Immature natural killer cell (primary cell): ENCODE measurements at regions not wholly inside any gene's neighbourhood (a gene's known extent, or its start where the extent isn't known, plus 50 kb on each side); places are given as distances from the start of the nearest gene placed in this dataset.
A peak's percentile ranks its signal among the peaks of the same experiment; 100 is the strongest.
"Not testable (repeated sequence)": the region's sequence is repeated elsewhere in the genome, so short reads cannot be mapped to it uniquely, and the experiment has no call there.

Experiments used
- DNase-seq, 3 donors: peaks; one replicate each; pipeline ENCODE4 v3.0.0; 2022; ENCODE audit warnings: mixed read lengths in 1 of 3
- H3K27ac Mint-ChIP-seq, 6 donors: one replicate each; pipeline ENCODE4 v1.8.0; 2020; ENCODE audit warnings: mixed read lengths in 6 of 6, mild to moderate bottlenecking in 5 of 6, inconsistent platforms in 4 of 6, moderate library complexity in 3 of 6
- H3K27me3 Mint-ChIP-seq, 3 donors: one replicate each; pipeline ENCODE4 v1.8.0; 2020 to 2021; ENCODE audit warnings: low read depth in 3 of 3, mild to moderate bottlenecking in 3 of 3, mixed read lengths in 3 of 3, moderate library complexity in 3 of 3, inconsistent platforms in 1 of 3
- H3K36me3 Mint-ChIP-seq, 3 donors: one replicate each; pipeline ENCODE4 v1.8.0; 2020; ENCODE audit warnings: mixed read lengths in 3 of 3, inconsistent platforms in 2 of 3, mild to moderate bottlenecking in 2 of 3
- H3K4me1 Mint-ChIP-seq, 2 donors: one replicate each; pipeline ENCODE4 v1.8.0; 2020; ENCODE audit warnings: inconsistent platforms in 2 of 2, mild to moderate bottlenecking in 2 of 2, mixed read lengths in 2 of 2, moderate library complexity in 1 of 2
- H3K4me3 Mint-ChIP-seq, 5 donors: one replicate each; pipeline ENCODE4 v1.8.0; 2020; ENCODE audit warnings: mild to moderate bottlenecking in 5 of 5, mixed read lengths in 5 of 5, inconsistent platforms in 3 of 5, moderate library complexity in 3 of 5
- H3K9me3 Mint-ChIP-seq, 6 donors: one replicate each; pipeline ENCODE4 v1.8.0; 2020; ENCODE audit warnings: mild to moderate bottlenecking in 6 of 6, mixed read lengths in 6 of 6, inconsistent platforms in 4 of 6, moderate library complexity in 3 of 6

GRCh38 chr6:119758385-119758784, 408.8 kb upstream of the MAN1A1 start:
- Mint-ChIP-seq H3K4me1 (no peaks in the 10 kb centered on the region), H3K4me3 (no peak overlapping the region), H3K27me3 (peaks cover 0 to 7% (median 0%) of the 10 kb centered on the region in 3 donors), H3K9me3 (no peaks in the 10 kb centered on the region), H3K36me3 (no peaks in the 10 kb centered on the region), H3K27ac (no peak overlapping the region)
- no peak for DNase-seq

GRCh38 chr6:119757467-119757866, 407.9 kb upstream of the MAN1A1 start:
- peaks cover 0 to 9% (median 0%) of the 10 kb centered on the region in 3 donors for H3K27me3 Mint-ChIP-seq
- no peak for DNase-seq
- no peaks in the 10 kb centered on the region for H3K4me1 Mint-ChIP-seq
- no peak overlapping the region for H3K4me3 Mint-ChIP-seq
- H3K9me3 Mint-ChIP-seq = no peaks in the 10 kb centered on the region
- no peaks in the 10 kb centered on the region for H3K36me3 Mint-ChIP-seq
- H3K27ac Mint-ChIP-seq = no peak overlapping the region

GRCh38 chr6:119749335-119749734, 399.8 kb upstream of the MAN1A1 start:
- H3K36me3 Mint-ChIP-seq = no peaks in the 10 kb centered on the region
- H3K27me3 Mint-ChIP-seq = peaks cover 4 to 8% (median 4%) of the 10 kb centered on the region in 3 donors
- H3K27ac Mint-ChIP-seq = no peak overlapping the region
- H3K9me3 Mint-ChIP-seq = peaks cover 0 to 3% (median 0%) of the 10 kb centered on the region in 6 donors
- H3K4me3 Mint-ChIP-seq = no peak overlapping the region
- DNase-seq = no peak
- H3K4me1 Mint-ChIP-seq = no peaks in the 10 kb centered on the region

- H3K27me3 Mint-ChIP-seq, H3K27ac Mint-ChIP-seq, H3K4me1 Mint-ChIP-seq, H3K9me3 Mint-ChIP-seq, H3K36me3 Mint-ChIP-seq, DNase-seq, H3K4me3 Mint-ChIP-seq: not testable (repeated sequence)
Measured at GRCh38 chr6:119748535-119748934, 399.0 kb upstream of the MAN1A1 start.

- no peak overlapping the region for H3K27ac Mint-ChIP-seq
- peak; percentile 26 to 37 (median 28) for DNase-seq
- peaks cover 5 to 11% of the 10 kb centered on the region in 2 donors for H3K4me1 Mint-ChIP-seq
- H3K27me3 Mint-ChIP-seq = no peaks in the 10 kb centered on the region
- H3K4me3 Mint-ChIP-seq = no peak overlapping the region
- H3K9me3 Mint-ChIP-seq = no peaks in the 10 kb centered on the region
- no peaks in the 10 kb centered on the region for H3K36me3 Mint-ChIP-seq
Measured at GRCh38 chr6:119742188-119742803, 392.7 kb upstream of the MAN1A1 start.

- H3K4me1 Mint-ChIP-seq = peaks cover 5 to 11% of the 10 kb centered on the region in 2 donors
- H3K36me3 Mint-ChIP-seq = no peaks in the 10 kb centered on the region
- no peaks in the 10 kb centered on the region for H3K9me3 Mint-ChIP-seq
- no peak overlapping the region for H3K27ac Mint-ChIP-seq
- peaks cover 1 to 6% (median 4%) of the 10 kb centered on the region in 3 donors for H3K27me3 Mint-ChIP-seq
- H3K4me3 Mint-ChIP-seq = no peak overlapping the region
- DNase-seq = no peak
Measured at GRCh38 chr6:119739769-119740168, 390.2 kb upstream of the MAN1A1 start.

GRCh38 chr6:119738425-119738824, 388.9 kb upstream of the MAN1A1 start:
- H3K4me1 Mint-ChIP-seq = peaks cover 5 to 11% of the 10 kb centered on the region in 2 donors
- H3K4me3 Mint-ChIP-seq = no peak overlapping the region

GRCh38 chr6:119736296-119737021, 386.9 kb upstream of the MAN1A1 start:
- Mint-ChIP-seq H3K4me1 (peaks cover 2 to 5% of the 10 kb centered on the region in 2 donors), H3K9me3 (no peaks in the 10 kb centered on the region), H3K36me3 (no peaks in the 10 kb centered on the region), H3K27me3 (peaks cover 4 to 8% (median 4%) of the 10 kb centered on the region in 3 donors), H3K4me3 (no peak overlapping the region), H3K27ac (no peak overlapping the region)
- no peak for DNase-seq

More at GRCh38 chr6:119738425-119738824, 388.9 kb upstream of the MAN1A1 start:
- H3K27ac Mint-ChIP-seq = no peak overlapping the region
- no peak for DNase-seq
- no peaks in the 10 kb centered on the region for H3K36me3 Mint-ChIP-seq
- H3K9me3 Mint-ChIP-seq = no peaks in the 10 kb centered on the region
- peaks cover 1 to 8% (median 4%) of the 10 kb centered on the region in 3 donors for H3K27me3 Mint-ChIP-seq

GRCh38 chr6:119735530-119735929, 386.0 kb upstream of the MAN1A1 start:
- no peaks in the 10 kb centered on the region for H3K9me3 Mint-ChIP-seq
- no peak overlapping the region for H3K27ac Mint-ChIP-seq
- DNase-seq = no peak
- H3K36me3 Mint-ChIP-seq = no peaks in the 10 kb centered on the region
- H3K4me1 Mint-ChIP-seq = peaks cover 2 to 5% of the 10 kb centered on the region in 2 donors
- H3K27me3 Mint-ChIP-seq = peaks cover 4 to 8% (median 4%) of the 10 kb centered on the region in 3 donors
- no peak overlapping the region for H3K4me3 Mint-ChIP-seq

- no peak overlapping the region for H3K4me3 Mint-ChIP-seq
- H3K27ac Mint-ChIP-seq = no peak overlapping the region
- no peak for DNase-seq
- H3K4me1 Mint-ChIP-seq = peaks cover 2 to 5% of the 10 kb centered on the region in 2 donors
- H3K36me3 Mint-ChIP-seq = no peaks in the 10 kb centered on the region
- H3K27me3 Mint-ChIP-seq = peaks cover 4 to 8% (median 4%) of the 10 kb centered on the region in 3 donors
- H3K9me3 Mint-ChIP-seq = no peaks in the 10 kb centered on the region
Measured at GRCh38 chr6:119734227-119734626, 384.7 kb upstream of the MAN1A1 start.

GRCh38 chr6:119728935-119729334, 379.4 kb upstream of the MAN1A1 start:
- no peak for DNase-seq
- H3K9me3 Mint-ChIP-seq = no peaks in the 10 kb centered on the region
- H3K36me3 Mint-ChIP-seq = no peaks in the 10 kb centered on the region
- peaks cover 0 to 5% (median under 1%) of the 10 kb centered on the region in 3 donors for H3K27me3 Mint-ChIP-seq
- H3K4me1 Mint-ChIP-seq = no peaks in the 10 kb centered on the region
- no peak overlapping the region for H3K27ac Mint-ChIP-seq
- H3K4me3 Mint-ChIP-seq = no peak overlapping the region

- H3K27me3 Mint-ChIP-seq = peaks cover 0 to 4% (median 0%) of the 10 kb centered on the region in 3 donors
- H3K27ac Mint-ChIP-seq = peak overlapping the region in 1 of 6 donors; percentile 4
- no peaks in the 10 kb centered on the region for H3K36me3 Mint-ChIP-seq
- DNase-seq = no peak
- no peaks in the 10 kb centered on the region for H3K9me3 Mint-ChIP-seq
- H3K4me1 Mint-ChIP-seq = no peaks in the 10 kb centered on the region
- H3K4me3 Mint-ChIP-seq = no peak overlapping the region
Measured at GRCh38 chr6:119728220-119728750, 378.7 kb upstream of the MAN1A1 start.

- no peak for DNase-seq
- H3K4me1 Mint-ChIP-seq = no peaks in the 10 kb centered on the region
- no peak overlapping the region for H3K27ac Mint-ChIP-seq
- H3K27me3 Mint-ChIP-seq = peaks cover 0 to 2% (median 0%) of the 10 kb centered on the region in 3 donors
- no peak overlapping the region for H3K4me3 Mint-ChIP-seq
- no peaks in the 10 kb centered on the region for H3K36me3 Mint-ChIP-seq
- H3K9me3 Mint-ChIP-seq = no peaks in the 10 kb centered on the region
Measured at GRCh38 chr6:119727504-119728219, 378.1 kb upstream of the MAN1A1 start.

- not testable (repeated sequence) for H3K4me3 Mint-ChIP-seq, H3K27me3 Mint-ChIP-seq, H3K27ac Mint-ChIP-seq, DNase-seq, H3K36me3 Mint-ChIP-seq, H3K9me3 Mint-ChIP-seq, H3K4me1 Mint-ChIP-seq
Measured at GRCh38 chr6:119726912-119727311, 377.4 kb upstream of the MAN1A1 start.
